Spleen (tissue), 11 donors: ENCODE measurements at regions not wholly inside any gene's neighbourhood (a gene's known extent, or its start where the extent isn't known, plus 50 kb on each side); places are given as distances from the start of the nearest gene placed in this dataset.

Experiments used
- DNase-seq: peaks from one replicate; pipeline ENCODE4 v3.0.0-alpha.2; 2020
- H3K27ac ChIP-seq, 8 donors: fragments of 200-600 bp; sonication (generic) in 7 of 8; 1 replicate in 4 of 8; 2 replicates in 4 of 8; pipeline versions ENCODE4 v1.5.0 to v1.8.0; 2016 to 2021; ENCODE audit warnings: inconsistent platforms in 4 of 8, mild to moderate bottlenecking in 4 of 8, moderate library complexity in 1 of 8
- H3K27me3 ChIP-seq, 7 donors: fragments of 200-600 bp; sonication (generic) in 6 of 7; replicated peaks in 1 of 7; 1 replicate in 4 of 7; 2 replicates in 3 of 7; pipeline versions ENCODE4 v1.5.0 to v1.8.0; 2016 to 2021; ENCODE audit warnings: inconsistent platforms in 3 of 7, mild to moderate bottlenecking in 1 of 7
- H3K36me3 ChIP-seq, 6 donors: fragments of 200-600 bp; sonication (generic) in 5 of 6; 1 replicate in 4 of 6; 2 replicates in 2 of 6; pipeline versions ENCODE4 v1.5.0 to v1.8.0; 2016 to 2021; ENCODE audit warnings: inconsistent platforms in 2 of 6
- H3K4me1 ChIP-seq, 6 donors: fragments of 200-600 bp; sonication (generic) in 5 of 6; 1 replicate in 3 of 6; 2 replicates in 3 of 6; pipeline versions ENCODE4 v1.5.0 to v1.8.0; 2016 to 2021; ENCODE audit warnings: inconsistent platforms in 3 of 6
- H3K4me3 ChIP-seq, 8 donors: fragments of 200-600 bp; sonication (generic) in 7 of 8; 1 replicate in 4 of 8; 2 replicates in 4 of 8; pipeline versions ENCODE4 v1.5.0 to v1.8.0; 2016 to 2021; ENCODE audit warnings: inconsistent platforms in 4 of 8, mild to moderate bottlenecking in 4 of 8, moderate library complexity in 2 of 8
- H3K9me3 ChIP-seq, 8 donors: fragments of 200-600 bp; sonication (generic) in 7 of 8; 1 replicate in 4 of 8; 2 replicates in 4 of 8; pipeline versions ENCODE4 v1.5.0 to v1.8.0; 2016 to 2021; ENCODE audit warnings: inconsistent platforms in 4 of 8
- POLR2A ChIP-seq, 3 donors: fragments of 450-650 bp; IDR thresholded peaks; one replicate each; pipeline ENCODE4 v1.5.1; 2017; ENCODE audit warnings: antibody characterized with exemption in 3 of 3, mild to moderate bottlenecking in 1 of 3
- POLR2AphosphoS5 ChIP-seq, 3 donors: sonication (generic); formaldehyde crosslinking; IDR thresholded peaks; one replicate each; pipeline ENCODE4 v1.5.1; 2017; ENCODE audit warnings: antibody characterized with exemption in 3 of 3
- WGBS, 5 donors: extraction: QIAGEN DNeasy Blood & Tissue Kit in 3 of 5; methylation state at CpG; one replicate each; pipeline versions ENCODE4 v1.1.5 to v1.1.7; 2013 to 2018; 5-methylcytosine and 5-hydroxymethylcytosine counted together
- intact Hi-C: fragments of 100-400 bp; cut with DNase I; formaldehyde crosslinking; loops from one replicate; pipeline ENCODE4 v1.15.0; 2023; ENCODE audit warnings: low total_unique reads
- TF ChIP-seq, protein P1 (sequence below), 11 experiments: fragments of 200-600 bp in 7 of 11; fragments of 450-650 bp in 4 of 11; sonication (generic) in 4 of 11; IDR thresholded peaks in 8 of 11; conservative IDR thresholded peaks in 3 of 11; 1 replicate in 7 of 11; 2 replicates in 4 of 11; pipeline versions ENCODE4 v1.4.0 to v1.8.0; 2016 to 2021; ENCODE audit warnings: antibody characterized with exemption in 11 of 11, inconsistent platforms in 4 of 11, mild to moderate bottlenecking in 1 of 11
- donor health status: healthy with polysubstance abuse.
- donor health status: DM: no; HTN: no; CAD: no; lungs with moderate emphysema.
- donor health status: DM: no; HTN: no; CAD: no.
- donor health status: Bipolar disorder and iron deficiency.
- donor health status: healthy.
- donor health status: DM: no; HTN: no; CAD: no.
- donor health status: DM: yes; HTN: yes; CAD: no.

DNA sequence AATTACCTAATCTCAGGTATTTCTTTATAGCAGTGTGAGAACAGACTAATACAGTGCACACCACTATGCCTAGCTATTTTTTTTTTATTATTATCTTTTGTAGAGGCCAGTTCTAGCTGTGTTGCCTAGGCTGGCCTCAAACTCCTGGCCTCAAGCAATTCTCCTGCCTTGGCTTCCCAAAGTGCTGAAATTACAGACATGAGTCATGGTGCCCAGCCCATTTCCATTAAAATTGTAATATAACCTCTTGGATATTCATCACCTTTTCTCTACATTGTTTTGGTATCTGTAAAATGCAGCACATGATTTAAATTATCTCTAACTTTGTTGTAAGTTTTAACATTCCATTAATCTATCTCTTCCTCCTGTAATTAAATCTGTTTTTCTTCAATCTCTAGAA is 2052.9 kb downstream of the ARAP2 start:
- intact Hi-C loops, result no loop called here
- TF ChIP-seq, protein P1, sequence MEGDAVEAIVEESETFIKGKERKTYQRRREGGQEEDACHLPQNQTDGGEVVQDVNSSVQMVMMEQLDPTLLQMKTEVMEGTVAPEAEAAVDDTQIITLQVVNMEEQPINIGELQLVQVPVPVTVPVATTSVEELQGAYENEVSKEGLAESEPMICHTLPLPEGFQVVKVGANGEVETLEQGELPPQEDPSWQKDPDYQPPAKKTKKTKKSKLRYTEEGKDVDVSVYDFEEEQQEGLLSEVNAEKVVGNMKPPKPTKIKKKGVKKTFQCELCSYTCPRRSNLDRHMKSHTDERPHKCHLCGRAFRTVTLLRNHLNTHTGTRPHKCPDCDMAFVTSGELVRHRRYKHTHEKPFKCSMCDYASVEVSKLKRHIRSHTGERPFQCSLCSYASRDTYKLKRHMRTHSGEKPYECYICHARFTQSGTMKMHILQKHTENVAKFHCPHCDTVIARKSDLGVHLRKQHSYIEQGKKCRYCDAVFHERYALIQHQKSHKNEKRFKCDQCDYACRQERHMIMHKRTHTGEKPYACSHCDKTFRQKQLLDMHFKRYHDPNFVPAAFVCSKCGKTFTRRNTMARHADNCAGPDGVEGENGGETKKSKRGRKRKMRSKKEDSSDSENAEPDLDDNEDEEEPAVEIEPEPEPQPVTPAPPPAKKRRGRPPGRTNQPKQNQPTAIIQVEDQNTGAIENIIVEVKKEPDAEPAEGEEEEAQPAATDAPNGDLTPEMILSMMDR (IDR thresholded peaks at IDR 0.05 in 8 of 11, conservative IDR thresholded peaks at IDR 0.05 in 3 of 11), result no peak
- TF ChIP-seq POLR2AphosphoS5 (IDR thresholded peaks at IDR 0.05) (no peak), POLR2A (IDR thresholded peaks at IDR 0.05) (no peak)
- Histone ChIP-seq H3K4me3 (no peak overlapping the region), H3K36me3 (no peaks in the 10 kb centered on the region), H3K9me3 (no peaks in the 10 kb centered on the region), H3K27ac (no peak overlapping the region), H3K4me1 (no peaks in the 10 kb centered on the region), H3K27me3 (no peaks in the 10 kb centered on the region)
- no peak for DNase-seq

DNA sequence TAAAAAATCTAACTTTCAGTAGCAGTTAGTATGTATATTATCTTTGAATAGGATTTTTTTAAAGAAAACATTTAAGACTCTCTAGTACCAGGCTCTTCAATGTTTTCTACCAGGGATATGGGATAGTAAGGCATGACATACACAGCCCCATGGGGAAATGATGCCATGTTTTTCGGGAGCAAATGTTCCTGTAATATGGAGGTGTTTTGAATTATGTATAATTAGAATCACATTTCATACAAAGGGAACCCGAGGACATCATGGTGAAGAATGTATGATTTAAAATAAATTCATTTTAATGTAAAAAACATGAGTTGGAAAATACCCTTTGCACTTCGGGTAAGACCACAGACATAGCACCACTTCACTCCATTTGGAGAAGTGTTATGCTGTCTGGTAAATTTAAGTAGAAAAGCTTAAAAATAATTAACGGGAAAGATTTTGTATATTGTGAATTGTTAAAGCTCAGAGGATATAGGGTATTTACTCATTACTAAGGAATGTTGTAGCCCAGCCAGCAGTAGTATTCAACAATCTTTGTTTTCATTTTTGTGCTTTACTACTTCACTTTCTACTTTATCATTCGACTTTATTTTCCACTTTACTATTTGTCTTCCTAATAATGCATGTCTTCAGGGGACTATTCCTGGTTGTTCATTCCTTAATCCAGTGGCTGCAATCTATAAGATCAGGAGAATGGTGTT is 2050.7 kb downstream of the ARAP2 start:
- TF ChIP-seq POLR2A (IDR thresholded peaks at IDR 0.05) (no peak), POLR2AphosphoS5 (IDR thresholded peaks at IDR 0.05) (no peak)
- TF ChIP-seq, protein P1 (IDR thresholded peaks at IDR 0.05 in 8 of 11, conservative IDR thresholded peaks at IDR 0.05 in 3 of 11), result no peak
- intact Hi-C loops, result no loop called here
- 70 to 78% (median 70%) methylated on average over 5 of the region's 5 CpGs for WGBS, 5 donors

DNA sequence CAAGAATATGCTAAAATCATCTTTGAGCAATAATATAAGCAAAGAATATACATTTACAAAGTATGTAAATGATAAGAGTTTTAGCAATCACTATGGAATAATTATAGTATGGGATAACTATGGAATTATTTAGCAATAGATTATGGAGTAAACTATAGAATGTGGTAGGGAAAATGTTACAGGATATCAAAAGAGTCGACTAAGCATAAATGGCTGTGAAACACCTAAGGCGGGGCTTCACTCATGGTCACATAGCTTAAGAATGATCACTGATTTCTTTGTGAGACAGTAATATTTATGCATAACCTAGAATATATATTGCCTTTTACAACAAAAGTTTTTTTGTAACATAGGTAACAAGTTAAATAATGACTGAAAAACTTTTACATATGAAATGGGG is 2049.7 kb downstream of the ARAP2 start:
- WGBS, 5 donors, result 78 to 97% (median 88%) methylated on average over 2 of the region's 2 CpGs
- H3K4me1 ChIP-seq, result no peaks in the 10 kb centered on the region
- intact Hi-C loops, result no loop called here

More for the DNA sequence above, 2050.7 kb downstream of the ARAP2 start:
- Histone ChIP-seq H3K27me3 (no peaks in the 10 kb centered on the region), H3K36me3 (no peaks in the 10 kb centered on the region), H3K27ac (no peak overlapping the region), H3K4me3 (no peak overlapping the region), H3K9me3 (no peaks in the 10 kb centered on the region), H3K4me1 (no peaks in the 10 kb centered on the region)
- DNase-seq, result no peak

GRCh38 chr4:34196375-34196774 is 2047.9 kb downstream of the ARAP2 start:
- DNase-seq, result no peak
- no peaks in the 10 kb centered on the region for H3K27me3 ChIP-seq
- H3K9me3 ChIP-seq, result no peaks in the 10 kb centered on the region
- 67 to 75% (median 73%) methylated on average over 2 of the region's 2 CpGs for whole genome bisulfite sequencing, 5 donors
- no peak overlapping the region for H3K4me3 ChIP-seq
- intact Hi-C loops, result no loop called here
- H3K27ac ChIP-seq, result no peak overlapping the region
- TF ChIP-seq POLR2A (IDR thresholded peaks at IDR 0.05) (no peak), POLR2AphosphoS5 (IDR thresholded peaks at IDR 0.05) (no peak)
- TF ChIP-seq, protein P1 (IDR thresholded peaks at IDR 0.05 in 8 of 11, conservative IDR thresholded peaks at IDR 0.05 in 3 of 11), result no peak
- no peaks in the 10 kb centered on the region for H3K4me1 ChIP-seq
- H3K36me3 ChIP-seq, result no peaks in the 10 kb centered on the region

More for the DNA sequence above, 2049.7 kb downstream of the ARAP2 start:
- DNase-seq, result no peak
- TF ChIP-seq POLR2A (IDR thresholded peaks at IDR 0.05) (no peak), POLR2AphosphoS5 (IDR thresholded peaks at IDR 0.05) (no peak)
- TF ChIP-seq, protein P1 (IDR thresholded peaks at IDR 0.05 in 8 of 11, conservative IDR thresholded peaks at IDR 0.05 in 3 of 11), result no peak
- H3K9me3 ChIP-seq, result no peaks in the 10 kb centered on the region
- no peaks in the 10 kb centered on the region for H3K27me3 ChIP-seq
- H3K36me3 ChIP-seq, result no peaks in the 10 kb centered on the region
- no peak overlapping the region for H3K4me3 ChIP-seq
- no peak overlapping the region for H3K27ac ChIP-seq
